HepG2 (cell line): ENCODE measurements at regions not wholly inside any gene's neighbourhood (a gene's known extent, or its start where the extent isn't known, plus 50 kb on each side); places are given as distances from the start of the nearest gene placed in this dataset.
A peak's percentile ranks its signal among the peaks of the same experiment; 100 is the strongest.

Experiments used
- CEBPB ChIP-seq: IDR thresholded peaks from 2 replicates; pipeline ENCODE4 v1.6.1; 2011; ENCODE audit warnings: low read depth, low read length, improper control_type of control experiment, borderline replicate concordance
- FOXC1 ChIP-seq: sonication (generic); formaldehyde crosslinking; IDR thresholded peaks from 2 replicates; pipeline ENCODE4 v1.8.0; 2022; ENCODE audit warnings: mild to moderate bottlenecking, missing genetic modification reagents, borderline replicate concordance
- GATA4 ChIP-seq: sonication (generic); IDR thresholded peaks from 2 replicates; pipeline ENCODE4 v1.6.1; 2016; ENCODE audit warnings: antibody characterized with exemption, low read depth, borderline replicate concordance
- IKZF1 ChIP-seq: fragments of 450-650 bp; IDR thresholded peaks from 2 replicates; pipeline ENCODE4 v1.7.1; 2016
- PAXIP1 ChIP-seq: sonication (generic); formaldehyde crosslinking; conservative IDR thresholded peaks from 2 replicates; pipeline ENCODE4 v1.4.0; 2020; ENCODE audit warnings: mild to moderate bottlenecking, missing genetic modification reagents, moderate library complexity
- POLR2A ChIP-seq, 2 experiments: IDR thresholded peaks; 2 replicates each; pipeline ENCODE4 v1.6.1; 2011; ENCODE audit warnings: low read depth in 2 of 2, low read length in 2 of 2, mild to moderate bottlenecking in 1 of 2, moderate library complexity in 1 of 2; ENCODE audit not compliant: insufficient read depth in 1 of 2
- PRMT3 ChIP-seq: sonication (generic); formaldehyde crosslinking; IDR thresholded peaks from 2 replicates; pipeline ENCODE4 v1.8.1; 2022; ENCODE audit warnings: low read depth, mild to moderate bottlenecking, moderate library complexity, missing genetic modification reagents, borderline replicate concordance
- RAD51 ChIP-seq: fragments of 450-650 bp; IDR thresholded peaks from 2 replicates; pipeline ENCODE4 v1.6.1; 2016; ENCODE audit warnings: borderline replicate concordance
- SOX6 ChIP-seq, 2 experiments: fragments of 450-650 bp in 1 of 2; sonication (generic) in 1 of 2; formaldehyde crosslinking in 1 of 2; IDR thresholded peaks; 2 replicates each; pipeline versions ENCODE4 v1.4.0 to v1.6.1; 2017 to 2020; ENCODE audit warnings: antibody characterized with exemption in 1 of 2, mild to moderate bottlenecking in 1 of 2, missing genetic modification reagents in 1 of 2
- TRIM22 ChIP-seq: fragments of 450-650 bp; IDR thresholded peaks from 2 replicates; pipeline ENCODE4 v1.6.1; 2017
- ZNF12 ChIP-seq: sonication (generic); formaldehyde crosslinking; IDR thresholded peaks from 2 replicates; pipeline ENCODE4 v1.5.0; 2020; ENCODE audit warnings: missing genetic modification reagents
- ZNF121 ChIP-seq: sonication (generic); formaldehyde crosslinking; IDR thresholded peaks from 2 replicates; pipeline ENCODE4 v1.5.0; 2020; ENCODE audit warnings: mild to moderate bottlenecking, missing genetic modification reagents
- ZNF207 ChIP-seq: fragments of 450-650 bp; IDR thresholded peaks from 2 replicates; pipeline ENCODE4 v1.6.1; 2016; ENCODE audit warnings: antibody characterized with exemption, borderline replicate concordance
- ZNF383 ChIP-seq: sonication (generic); formaldehyde crosslinking; IDR thresholded peaks from 2 replicates; pipeline ENCODE4 v1.4.0; 2020; ENCODE audit warnings: missing genetic modification reagents, mild to moderate bottlenecking, borderline replicate concordance
- TF ChIP-seq, protein P1 (sequence below): sonication (generic); formaldehyde crosslinking; IDR thresholded peaks from 2 replicates; pipeline ENCODE4 v1.5.1; 2020; ENCODE audit warnings: missing genetic modification reagents, mild to moderate bottlenecking, borderline replicate concordance

- TF ChIP-seq ZNF121 (CRISPR knock-in tag): no peak
- no peak for TF ChIP-seq TRIM22
- 0 out of 2 replicates have a peak, but pooled peaks have one; percentile 21 for TF ChIP-seq PAXIP1 (CRISPR knock-in tag)
- peak; percentile 67; the same call in 1 of the 2 replicates for TF ChIP-seq CEBPB
- TF ChIP-seq, protein P1, sequence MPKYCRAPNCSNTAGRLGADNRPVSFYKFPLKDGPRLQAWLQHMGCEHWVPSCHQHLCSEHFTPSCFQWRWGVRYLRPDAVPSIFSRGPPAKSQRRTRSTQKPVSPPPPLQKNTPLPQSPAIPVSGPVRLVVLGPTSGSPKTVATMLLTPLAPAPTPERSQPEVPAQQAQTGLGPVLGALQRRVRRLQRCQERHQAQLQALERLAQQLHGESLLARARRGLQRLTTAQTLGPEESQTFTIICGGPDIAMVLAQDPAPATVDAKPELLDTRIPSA (CRISPR knock-in tag): no peak
- TF ChIP-seq ZNF207: no peak
- no peak for TF ChIP-seq GATA4
- no peak for TF ChIP-seq ZNF383 (CRISPR knock-in tag)
- TF ChIP-seq SOX6 (IDR thresholded peaks at IDR 0.05): no peak
- peak; percentile 50; the same call in 1 of the 2 replicates for TF ChIP-seq SOX6 (CRISPR knock-in tag; IDR thresholded peaks at IDR 0.05)
- TF ChIP-seq POLR2A (IDR thresholded peaks at IDR 0.05; ENCODE audit: insufficient read depth in 1 of 2, low read depth in 2 of 2, low read length in 2 of 2): no peak
- TF ChIP-seq ZNF12 (CRISPR knock-in tag): no peak
- TF ChIP-seq IKZF1: no peak
- TF ChIP-seq RAD51: no peak
- no peak for TF ChIP-seq FOXC1 (CRISPR knock-in tag)
- no peak for TF ChIP-seq PRMT3 (CRISPR knock-in tag)
Measured at GRCh38 chr6:54633601-54634000, 213.0 kb upstream of the FAM83B start (continued).
